ENCODE measurements at regions not wholly inside any gene's neighbourhood (a gene's known extent, or its start where the extent isn't known, plus 50 kb on each side); places are given as distances from the start of the nearest gene placed in this dataset.

GRCh38 chr20:24806705-24807676 is 142.1 kb upstream of the CST7 start:
- ATAC-seq (no peak), FAIRE-seq (no peak), DNase-seq (ENCODE audit: low read depth in 1 of 2, low spot score in 1 of 2) (no peak)
- Histone ChIP-seq H3K4me2 (no peak overlapping the region), H3K4me1 (no peaks in the 10 kb centered on the region), H3K9me3 (no peaks in the 10 kb centered on the region), H3K4me3 (no peak overlapping the region), H3K27ac (no peak overlapping the region)
- ChIA-PET CTCF (interaction anchor here (0.6 to 1.1 kb wide), 5 partner anchors 9 to 108 kb away, joined by 3 to 4 read pairs (median 3); no protein-coding TSS in a partner anchor), POLR2A (no interaction called here)
- WGBS (ENCODE audit: missing lambda C conversion rate): 65% methylated on average over 15 of the region's 16 CpGs
- TF ChIP-seq ZC3H11A (IDR thresholded peaks at IDR 0.05): no peak
- TF ChIP-seq HOXB13 (CRISPR knock-in tag; IDR thresholded peaks at IDR 0.05; ENCODE audit: low read depth): no peak
- TF ChIP-seq KDM5A (IDR thresholded peaks at IDR 0.05): no peak
- TF ChIP-seq GATA3 (IDR thresholded peaks at IDR 0.05; ENCODE audit: borderline replicate concordance): no peak
- no peak for TF ChIP-seq PBX3 (IDR thresholded peaks at IDR 0.05)
- TF ChIP-seq SMC3 (IDR thresholded peaks at IDR 0.05): no peak
- TF ChIP-seq RCOR1 (IDR thresholded peaks at IDR 0.05; ENCODE audit: low read depth, low read length): no peak
- no peak for TF ChIP-seq NFE2L2 (conservative IDR thresholded peaks at IDR 0.05; ENCODE audit: low read length)

- WGBS (ENCODE audit: missing lambda C conversion rate): 47% methylated on average over 7 of the region's 10 CpGs
- no peak for ATAC-seq
Observed at GRCh38 chr20:24808616-24809015, 140.5 kb upstream of the CST7 start.

GRCh38 chr20:24809606-24810005 is 139.5 kb upstream of the CST7 start:
- no peak for FAIRE-seq
- H3K4me2 ChIP-seq: no peak overlapping the region
- H3K4me3 ChIP-seq: no peak overlapping the region
- no peaks in the 10 kb centered on the region for H3K9me3 ChIP-seq
- CTCF ChIA-PET: interaction anchor here (1.0 to 1.8 kb wide), 4 partner anchors 9 to 813 kb away, joined by 3 to 8 read pairs (median 3); no protein-coding TSS in a partner anchor
- H3K27ac ChIP-seq: no peak overlapping the region
- no peak for DNase-seq (ENCODE audit: low read depth in 1 of 2, low spot score in 1 of 2)
- no peaks in the 10 kb centered on the region for H3K4me1 ChIP-seq
- 67% methylated on average over 12 of the region's 12 CpGs for WGBS (ENCODE audit: missing lambda C conversion rate)
- POLR2A ChIA-PET: no interaction called here
- ATAC-seq: no peak
- no peak for TF ChIP-seq CBX2 (IDR thresholded peaks at IDR 0.05; ENCODE audit: borderline replicate concordance, low read depth)
- no peak for TF ChIP-seq RARB (CRISPR knock-in tag; IDR thresholded peaks at IDR 0.05)
- no peak for TF ChIP-seq SMC3 (IDR thresholded peaks at IDR 0.05)
- no peak for TF ChIP-seq CHD2 (IDR thresholded peaks at IDR 0.05; ENCODE audit: low read length, partially characterized antibody)
- TF ChIP-seq POLR2A (IDR thresholded peaks at IDR 0.05; ENCODE audit: low read length): no peak
- TF ChIP-seq HOXB13 (CRISPR knock-in tag; IDR thresholded peaks at IDR 0.05; ENCODE audit: low read depth): no peak
- TF ChIP-seq FOXS1 (CRISPR knock-in tag; IDR thresholded peaks at IDR 0.05): no peak
- TF ChIP-seq ESRRA (IDR thresholded peaks at IDR 0.05; ENCODE audit: borderline replicate concordance, low read length): no peak
- no peak for TF ChIP-seq NPAS2 (CRISPR knock-in tag; IDR thresholded peaks at IDR 0.05; ENCODE audit: borderline replicate concordance)
- no peak for TF ChIP-seq ELK1 (IDR thresholded peaks at IDR 0.05; ENCODE audit: low read depth, low read length)
- no peak for TF ChIP-seq JUN (IDR thresholded peaks at IDR 0.05)
- no peak for TF ChIP-seq POLR2AphosphoS2 (conservative IDR thresholded peaks at IDR 0.05; ENCODE audit: low read length)
- no peak for TF ChIP-seq JUNB (IDR thresholded peaks at IDR 0.05)
- no peak for TF ChIP-seq RNF2 (IDR thresholded peaks at IDR 0.05; ENCODE audit: borderline replicate concordance, low read depth)
- TF ChIP-seq E2F6 (IDR thresholded peaks at IDR 0.05; ENCODE audit: borderline replicate concordance, low read depth): no peak
- no peak for TF ChIP-seq MYC (IDR thresholded peaks at IDR 0.05; ENCODE audit: borderline replicate concordance, low read length)
- TF ChIP-seq FOSL2 (IDR thresholded peaks at IDR 0.05): no peak
- no peak for TF ChIP-seq FOSL2 (CRISPR knock-in tag; IDR thresholded peaks at IDR 0.05)
- no peak for TF ChIP-seq PHF8 (IDR thresholded peaks at IDR 0.05; ENCODE audit: borderline replicate concordance, low read depth)

More at GRCh38 chr20:24808616-24809015, 140.5 kb upstream of the CST7 start:
- no peak overlapping the region for H3K4me2 ChIP-seq
- ChIA-PET POLR2A (no interaction called here), CTCF (interaction anchor here (1.1 to 1.8 kb wide), 3 partner anchors 10 to 27 kb away, joined by 3 to 8 read pairs (median 3); no protein-coding TSS in a partner anchor)
- FAIRE-seq: no peak
- no peak overlapping the region for H3K4me3 ChIP-seq
- no peak for TF ChIP-seq EHF (CRISPR knock-in tag; IDR thresholded peaks at IDR 0.05)
- TF ChIP-seq USF2 (IDR thresholded peaks at IDR 0.05): 0 out of 2 replicates have a peak, but pooled peaks have one; percentile 23
- no peak for TF ChIP-seq CHD2 (IDR thresholded peaks at IDR 0.05; ENCODE audit: low read length, partially characterized antibody)
- no peak for TF ChIP-seq ZNF302 (CRISPR knock-in tag; IDR thresholded peaks at IDR 0.05)
- TF ChIP-seq HOXA7 (CRISPR knock-in tag; IDR thresholded peaks at IDR 0.05): no peak
- no peak for DNase-seq (ENCODE audit: low read depth in 1 of 2, low spot score in 1 of 2)
- no peaks in the 10 kb centered on the region for H3K9me3 ChIP-seq
- H3K27ac ChIP-seq: no peak overlapping the region
- H3K4me1 ChIP-seq: no peaks in the 10 kb centered on the region

All from A549 (cell line).